ENCODE measurements at regions not wholly inside any gene's neighbourhood (a gene's known extent, or its start where the extent isn't known, plus 50 kb on each side); places are given as distances from the start of the nearest gene placed in this dataset.

GRCh38 chr3:135678386-135678785 is 287.1 kb upstream of the PPP2R3A start:
- no peak for DNase-seq (ENCODE audit: insufficient read length, low spot score, missing footprints)
- Histone ChIP-seq H3K4me1 (ENCODE audit: insufficient read depth, low read length) (no peaks in the 10 kb centered on the region), H3K27ac (ENCODE audit: low read depth, low read length) (no peak overlapping the region), H3K36me3 (ENCODE audit: insufficient read depth, low read length) (no peaks in the 10 kb centered on the region), H3K27me3 (ENCODE audit: insufficient read depth, low read length) (no peaks in the 10 kb centered on the region), H2AFZ (ENCODE audit: low read length) (no peak overlapping the region), H4K20me1 (ENCODE audit: insufficient read depth, low read length) (no peaks in the 10 kb centered on the region), H3K4me2 (ENCODE audit: insufficient read depth, low read length) (no peak overlapping the region), H3K4me3 (ENCODE audit: insufficient read depth, low read length) (no peak overlapping the region), H3K9me3 (ENCODE audit: low read depth, low read length) (no peaks in the 10 kb centered on the region), H3K79me2 (ENCODE audit: insufficient read depth, low read length) (no peaks in the 10 kb centered on the region)
- TF ChIP-seq CTCF (IDR thresholded peaks at IDR 0.05; ENCODE audit: extremely low read depth, low read depth, low read length): no peak

GRCh38 chr3:135688003-135688402 is 277.5 kb upstream of the PPP2R3A start:
- Histone ChIP-seq H3K4me3 (ENCODE audit: insufficient read depth, low read length) (no peak overlapping the region), H3K36me3 (ENCODE audit: insufficient read depth, low read length) (no peaks in the 10 kb centered on the region)
- peak; percentile 51 for DNase-seq (ENCODE audit: insufficient read length, low spot score, missing footprints)

GRCh38 chr3:135690664-135691063 is 274.9 kb upstream of the PPP2R3A start:
- Histone ChIP-seq H3K4me3 (ENCODE audit: insufficient read depth, low read length) (no peak overlapping the region), H3K36me3 (ENCODE audit: insufficient read depth, low read length) (no peaks in the 10 kb centered on the region), H3K4me2 (ENCODE audit: insufficient read depth, low read length) (no peak overlapping the region), H3K79me2 (ENCODE audit: insufficient read depth, low read length) (no peaks in the 10 kb centered on the region), H3K27ac (ENCODE audit: low read depth, low read length) (no peak overlapping the region), H3K27me3 (ENCODE audit: insufficient read depth, low read length) (no peaks in the 10 kb centered on the region), H3K4me1 (ENCODE audit: insufficient read depth, low read length) (no peaks in the 10 kb centered on the region), H2AFZ (ENCODE audit: low read length) (no peak overlapping the region), H3K9me3 (ENCODE audit: low read depth, low read length) (no peaks in the 10 kb centered on the region), H4K20me1 (ENCODE audit: insufficient read depth, low read length) (no peaks in the 10 kb centered on the region)
- no peak for TF ChIP-seq CTCF (IDR thresholded peaks at IDR 0.05; ENCODE audit: extremely low read depth, low read depth, low read length)
- DNase-seq (ENCODE audit: insufficient read length, low spot score, missing footprints): no peak

More at GRCh38 chr3:135688003-135688402, 277.5 kb upstream of the PPP2R3A start:
- Histone ChIP-seq H3K9me3 (ENCODE audit: low read depth, low read length) (no peaks in the 10 kb centered on the region), H3K27me3 (ENCODE audit: insufficient read depth, low read length) (no peaks in the 10 kb centered on the region), H3K79me2 (ENCODE audit: insufficient read depth, low read length) (no peaks in the 10 kb centered on the region), H3K4me2 (ENCODE audit: insufficient read depth, low read length) (no peak overlapping the region), H3K27ac (ENCODE audit: low read depth, low read length) (no peak overlapping the region), H2AFZ (ENCODE audit: low read length) (no peak overlapping the region), H3K4me1 (ENCODE audit: insufficient read depth, low read length) (no peaks in the 10 kb centered on the region), H4K20me1 (ENCODE audit: insufficient read depth, low read length) (no peaks in the 10 kb centered on the region)
- TF ChIP-seq CTCF (IDR thresholded peaks at IDR 0.05; ENCODE audit: extremely low read depth, low read depth, low read length): no peak

GRCh38 chr3:135691240-135691639 is 274.3 kb upstream of the PPP2R3A start:
- no peaks in the 10 kb centered on the region for H3K79me2 ChIP-seq (ENCODE audit: insufficient read depth, low read length)

More at GRCh38 chr3:135691240-135691639, 274.3 kb upstream of the PPP2R3A start:
- no peaks in the 10 kb centered on the region for H4K20me1 ChIP-seq (ENCODE audit: insufficient read depth, low read length)
- H3K9me3 ChIP-seq (ENCODE audit: low read depth, low read length): no peaks in the 10 kb centered on the region
- TF ChIP-seq CTCF (IDR thresholded peaks at IDR 0.05; ENCODE audit: extremely low read depth, low read depth, low read length): no peak
- H3K4me2 ChIP-seq (ENCODE audit: insufficient read depth, low read length): no peak overlapping the region
- H3K27me3 ChIP-seq (ENCODE audit: insufficient read depth, low read length): no peaks in the 10 kb centered on the region
- no peak overlapping the region for H2AFZ ChIP-seq (ENCODE audit: low read length)
- no peaks in the 10 kb centered on the region for H3K4me1 ChIP-seq (ENCODE audit: insufficient read depth, low read length)
- H3K4me3 ChIP-seq (ENCODE audit: insufficient read depth, low read length): no peak overlapping the region
- H3K36me3 ChIP-seq (ENCODE audit: insufficient read depth, low read length): no peaks in the 10 kb centered on the region
- no peak overlapping the region for H3K27ac ChIP-seq (ENCODE audit: low read depth, low read length)
- DNase-seq (ENCODE audit: insufficient read length, low spot score, missing footprints): no peak
